CD4-positive, alpha-beta T cell treated with Interleukin-4 for 4 hours (primary cell): ENCODE measurements at regions not wholly inside any gene's neighbourhood (a gene's known extent, or its start where the extent isn't known, plus 50 kb on each side); places are given as distances from the start of the nearest gene placed in this dataset.
A peak's percentile ranks its signal among the peaks of the same experiment; 100 is the strongest.

Experiments used
- DNase-seq: peaks from one replicate; pipeline ENCODE4 v3.0.0-alpha.2; 2020

DNA sequence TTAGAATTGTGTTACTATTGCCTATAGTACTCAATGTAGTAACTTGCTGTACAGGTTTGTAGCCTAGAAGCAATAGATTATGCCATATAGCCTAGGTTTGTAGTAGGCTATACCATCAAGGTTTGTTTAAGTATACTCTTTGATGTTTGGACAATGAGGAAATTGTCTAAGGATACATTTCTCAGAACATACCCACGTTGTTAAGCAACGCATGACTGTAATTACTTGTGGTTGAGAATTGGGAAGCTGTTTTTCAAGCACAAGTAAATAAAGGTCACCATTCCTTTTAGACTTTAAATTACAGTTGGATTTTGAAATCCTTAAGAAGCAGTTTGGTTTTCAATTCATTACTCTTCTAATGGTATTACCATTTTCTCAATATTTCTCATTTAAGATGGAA lies 89.8 kb upstream of the KCNH7 start:
- no peak for DNase-seq

GRCh38 chr2:162926907-162927306 lies 88.3 kb upstream of the KCNH7 start:
- no peak for DNase-seq

DNA sequence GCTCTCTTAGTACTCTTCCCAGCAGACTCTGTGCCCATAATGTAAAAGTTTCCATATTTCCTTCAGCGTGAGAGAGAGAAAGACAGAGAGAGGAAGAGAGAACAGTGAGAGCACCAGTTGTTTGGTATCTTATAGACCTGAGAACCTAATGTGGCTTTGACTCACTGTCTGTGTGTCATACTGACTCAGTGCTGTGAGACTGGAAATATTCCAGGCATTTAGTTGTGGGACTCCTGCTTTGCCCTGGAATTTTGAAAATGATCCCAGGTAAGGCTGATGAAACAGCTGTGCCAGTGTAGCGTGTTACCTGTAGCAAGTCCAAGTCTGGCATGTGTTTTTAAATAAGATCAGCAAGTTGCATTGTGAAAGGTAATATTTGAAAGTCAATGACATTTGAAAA lies 87.9 kb upstream of the KCNH7 start:
- no peak for DNase-seq

- DNase-seq: no peak
Measured at GRCh38 chr2:162925595-162925994, 87.0 kb upstream of the KCNH7 start.

GRCh38 chr2:162919111-162919510 lies 80.5 kb upstream of the KCNH7 start:
- DNase-seq: no peak

DNA sequence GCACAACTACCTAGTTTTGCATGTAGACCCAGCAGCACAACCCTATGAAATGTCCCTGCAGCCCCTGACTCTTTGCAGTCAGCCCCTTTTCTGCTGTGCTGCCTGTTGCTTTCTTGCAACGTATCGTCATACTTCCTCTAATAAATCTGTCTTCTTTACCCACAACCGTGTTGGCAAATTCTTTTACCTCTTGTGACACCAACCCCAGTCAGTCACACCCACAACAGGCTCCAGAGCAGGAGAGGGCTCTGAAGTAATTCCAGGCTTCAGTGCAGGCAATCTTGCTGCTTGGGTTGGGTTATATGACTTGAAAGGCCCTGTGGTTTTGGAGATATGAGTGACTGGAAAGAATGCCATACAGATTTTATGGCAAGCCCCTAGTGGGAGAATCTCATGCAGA lies 79.1 kb upstream of the KCNH7 start:
- DNase-seq: no peak

DNA sequence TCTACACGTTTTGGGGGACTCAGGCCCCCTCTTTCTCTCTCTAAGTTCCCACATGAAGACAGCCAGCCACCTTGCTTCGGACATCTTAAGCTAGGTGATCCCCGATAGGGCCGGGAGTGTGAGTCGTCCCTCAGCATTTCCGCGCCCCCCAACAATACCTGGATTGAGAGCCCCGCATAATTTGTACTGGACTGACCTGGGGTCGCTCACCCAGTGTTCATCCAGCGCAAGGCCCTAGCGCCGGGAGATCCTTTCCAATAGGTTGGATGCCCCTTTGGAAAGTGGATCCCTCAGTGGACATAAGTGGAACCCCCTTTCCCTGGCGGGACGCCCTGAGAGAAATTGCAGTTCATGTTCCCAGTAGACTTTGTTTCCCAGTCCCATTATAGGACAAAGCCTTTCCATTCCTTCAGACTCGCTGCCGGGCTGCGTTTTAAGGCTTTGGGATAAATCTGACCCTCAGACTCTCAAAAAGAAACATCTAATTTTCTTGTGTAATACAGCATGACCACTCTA lies 77.8 kb upstream of the KCNH7 start:
- DNase-seq: no peak

DNA sequence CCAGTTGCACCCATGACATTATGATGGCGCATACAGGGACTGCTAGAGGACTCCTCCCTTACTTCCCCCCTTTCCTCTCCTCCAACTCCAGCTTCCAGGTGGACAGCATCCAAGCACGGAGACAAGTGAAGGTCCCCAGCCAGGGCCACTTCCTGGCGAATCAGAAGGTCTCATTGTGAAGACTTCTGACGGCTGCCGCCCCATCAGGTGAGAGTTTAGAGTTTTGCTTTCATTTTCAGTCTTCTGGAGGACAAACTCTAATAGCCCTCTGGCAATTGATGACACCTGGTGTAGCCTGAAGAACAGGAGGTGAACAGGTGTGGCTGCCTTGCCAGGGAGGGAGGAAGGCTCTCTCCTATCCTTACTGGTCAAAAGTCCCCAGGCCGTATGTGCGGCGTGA lies 77.3 kb upstream of the KCNH7 start:
- no peak for DNase-seq

- DNase-seq: no peak
Measured at GRCh38 chr2:162914161-162914560, 75.6 kb upstream of the KCNH7 start.

- no peak for DNase-seq
Measured at GRCh38 chr2:162912787-162913186, 74.2 kb upstream of the KCNH7 start.

- DNase-seq: no peak
Measured at GRCh38 chr2:162908567-162908966, 70.0 kb upstream of the KCNH7 start.

- peak; percentile 8 for DNase-seq
Measured at GRCh38 chr2:162890690-162891311, 52.2 kb upstream of the KCNH7 start.

DNA sequence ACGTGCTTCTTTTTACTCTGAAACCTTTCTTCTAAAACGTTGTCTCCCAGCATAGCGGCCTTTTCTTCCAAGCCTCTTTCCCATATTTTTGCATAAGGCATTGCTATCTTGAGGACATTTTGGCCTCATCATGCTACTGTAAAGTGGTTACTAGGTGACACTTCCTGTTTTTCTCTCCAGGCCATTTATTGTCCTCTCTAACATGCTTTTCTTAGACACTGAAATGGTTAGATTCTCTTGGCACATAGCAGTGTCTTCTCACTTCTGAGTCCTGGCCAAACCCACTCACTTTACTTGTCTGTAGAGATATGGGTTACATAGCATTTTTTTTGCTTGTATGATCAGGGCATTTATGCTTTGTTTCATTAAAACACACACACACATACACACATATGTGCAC lies 50.1 kb upstream of the KCNH7 start:
- no peak for DNase-seq
